C1 segment of cervical spinal cord (tissue), 14 donors: ENCODE measurements at regions not wholly inside any gene's neighbourhood (a gene's known extent, or its start where the extent isn't known, plus 50 kb on each side); places are given as distances from the start of the nearest gene placed in this dataset.

Experiments used
- DNase-seq, 14 donors: peaks; one replicate each; lab custom pipeline; 2025; lab: John Stamatoyannopoulos, UW

DNA sequence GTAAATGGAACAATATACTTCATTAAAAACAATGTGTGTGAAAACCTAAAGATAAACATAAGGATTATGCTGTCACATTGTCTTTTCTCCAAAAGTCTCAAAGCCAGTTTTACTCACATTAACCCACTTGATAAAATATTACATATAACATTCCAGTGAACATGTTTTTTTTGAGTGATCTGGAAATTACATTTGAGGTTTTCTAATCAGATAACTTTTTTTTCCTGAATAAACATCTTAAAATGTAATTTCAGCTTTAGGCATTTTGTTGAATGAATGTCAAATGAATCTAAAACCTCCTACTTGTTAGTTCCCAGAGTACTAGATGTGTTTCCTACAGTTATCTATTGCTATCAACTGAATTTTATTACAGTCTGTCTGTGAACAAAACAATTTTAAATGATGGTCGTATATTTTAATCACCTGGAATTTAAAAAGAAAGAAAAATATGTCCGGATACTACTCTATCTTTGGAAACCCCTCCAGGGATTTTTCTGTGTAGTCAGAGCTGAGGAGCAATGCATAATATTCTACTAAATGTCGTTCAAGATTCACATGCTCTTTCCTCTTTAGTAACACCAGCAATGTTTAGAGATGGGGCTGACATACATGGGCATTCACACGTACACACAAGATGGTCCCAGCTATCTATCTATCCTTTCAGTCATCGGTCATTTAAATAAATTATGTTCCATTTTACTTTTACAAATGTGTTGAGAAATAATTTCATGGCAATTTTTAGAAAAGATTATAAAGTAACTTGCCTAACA lies 283.9 kb downstream of the KLF12 start:
- no peak for DNase-seq

GRCh38 chr13:73849292-73849691 lies 284.9 kb downstream of the KLF12 start:
- DNase-seq: no peak

GRCh38 chr13:73844986-73845385 lies 289.2 kb downstream of the KLF12 start:
- DNase-seq: no peak

- DNase-seq: no peak
These were observed 291.6 kb downstream of the KLF12 start for GRCh38 chr13:73842626-73843025.

- no peak for DNase-seq
These were observed 292.0 kb downstream of the KLF12 start for GRCh38 chr13:73842184-73842583.

GRCh38 chr13:73837147-73837546 lies 297.1 kb downstream of the KLF12 start:
- DNase-seq: no peak

DNA sequence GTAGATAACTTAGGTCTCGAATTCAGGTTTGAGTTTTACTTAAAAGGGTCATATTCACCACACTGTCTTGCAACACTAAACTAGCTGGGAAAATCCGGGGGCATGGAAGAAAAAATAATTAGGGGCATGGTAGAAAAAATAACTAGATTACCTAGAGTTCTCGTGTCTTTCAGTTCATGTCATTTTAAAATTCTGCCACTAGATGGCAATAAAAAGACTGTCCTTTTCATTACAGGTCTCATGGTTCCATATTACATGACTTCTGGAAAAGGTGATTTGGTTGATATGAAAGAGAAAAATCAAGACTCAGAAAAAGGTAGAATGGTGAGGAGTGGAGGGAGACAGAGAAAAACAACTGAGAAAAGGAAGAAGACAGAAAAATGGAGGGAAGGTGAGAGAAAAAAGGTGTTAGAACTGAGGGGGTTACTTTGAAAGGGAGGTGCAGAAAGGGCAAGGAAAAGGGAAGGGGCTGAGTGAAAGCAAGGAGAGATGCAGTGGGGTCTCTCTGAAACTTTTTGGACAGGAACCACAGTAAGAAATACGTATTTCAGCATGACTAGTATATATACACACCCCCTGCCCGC lies 299.0 kb downstream of the KLF12 start:
- peak in 1 of 14 donors; percentile 14 for DNase-seq

GRCh38 chr13:73833325-73834070 lies 300.7 kb downstream of the KLF12 start:
- no peak for DNase-seq

GRCh38 chr13:73832825-73833224 lies 301.4 kb downstream of the KLF12 start:
- DNase-seq: no peak

GRCh38 chr13:73832128-73832588 lies 302.0 kb downstream of the KLF12 start:
- DNase-seq: no peak

DNA sequence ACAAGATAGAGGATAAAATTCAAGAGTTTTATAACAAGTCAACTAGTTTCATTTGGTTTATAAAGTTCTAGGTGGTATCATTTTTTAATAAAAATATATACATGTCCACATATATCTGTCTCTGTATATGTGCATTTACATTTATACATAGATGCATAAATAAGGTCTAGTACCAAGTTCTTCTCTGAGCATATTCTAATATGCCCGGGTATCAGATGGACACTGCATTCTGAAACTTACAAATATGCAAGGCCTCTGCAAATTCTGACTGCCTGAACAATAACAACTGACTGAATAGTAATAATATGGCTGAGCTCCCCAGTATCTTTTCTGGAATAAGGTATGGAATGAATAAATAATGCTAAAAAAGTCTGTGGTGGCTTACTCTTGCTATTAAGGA lies 304.8 kb downstream of the KLF12 start:
- DNase-seq: no peak

DNA sequence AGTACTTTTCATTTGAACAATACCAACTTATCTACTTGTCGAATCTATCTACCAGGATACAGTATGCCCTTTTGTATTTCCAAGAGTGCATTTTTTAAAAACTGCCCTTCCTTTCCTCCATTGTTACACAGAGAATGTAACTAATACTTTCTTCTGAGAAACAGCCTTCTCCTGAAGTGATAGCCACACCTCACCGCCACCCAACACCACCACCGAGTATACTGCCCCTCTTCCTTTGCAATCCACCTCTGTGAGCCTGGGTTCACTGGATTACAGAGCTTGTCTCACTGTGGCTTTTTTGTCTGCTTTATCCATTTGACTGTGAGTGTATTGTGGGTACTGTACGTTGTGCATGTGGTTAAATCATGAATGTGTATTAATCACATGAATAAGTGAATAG lies 305.4 kb downstream of the KLF12 start:
- DNase-seq: no peak

DNA sequence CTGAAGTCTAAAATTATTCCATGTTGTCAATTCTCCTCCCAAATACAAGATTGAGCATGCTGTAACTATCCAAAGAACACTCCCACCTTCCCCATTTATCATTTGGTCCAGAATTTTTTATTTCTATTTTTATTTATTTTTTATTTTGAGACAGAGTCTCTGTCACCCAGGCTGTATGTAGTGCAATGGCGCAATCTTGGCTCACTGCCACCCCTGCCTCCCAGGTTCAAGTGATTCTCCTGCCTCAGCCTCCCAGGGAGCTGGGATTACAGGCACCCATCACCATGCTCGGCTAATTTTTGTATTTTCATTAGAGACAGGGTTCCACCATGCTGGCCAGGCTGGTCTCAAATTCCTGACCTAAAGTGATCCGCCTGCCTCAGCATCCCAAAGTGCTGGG lies 306.8 kb downstream of the KLF12 start:
- DNase-seq: no peak

- DNase-seq: no peak
These were observed 309.1 kb downstream of the KLF12 start for GRCh38 chr13:73825143-73825542.

DNA sequence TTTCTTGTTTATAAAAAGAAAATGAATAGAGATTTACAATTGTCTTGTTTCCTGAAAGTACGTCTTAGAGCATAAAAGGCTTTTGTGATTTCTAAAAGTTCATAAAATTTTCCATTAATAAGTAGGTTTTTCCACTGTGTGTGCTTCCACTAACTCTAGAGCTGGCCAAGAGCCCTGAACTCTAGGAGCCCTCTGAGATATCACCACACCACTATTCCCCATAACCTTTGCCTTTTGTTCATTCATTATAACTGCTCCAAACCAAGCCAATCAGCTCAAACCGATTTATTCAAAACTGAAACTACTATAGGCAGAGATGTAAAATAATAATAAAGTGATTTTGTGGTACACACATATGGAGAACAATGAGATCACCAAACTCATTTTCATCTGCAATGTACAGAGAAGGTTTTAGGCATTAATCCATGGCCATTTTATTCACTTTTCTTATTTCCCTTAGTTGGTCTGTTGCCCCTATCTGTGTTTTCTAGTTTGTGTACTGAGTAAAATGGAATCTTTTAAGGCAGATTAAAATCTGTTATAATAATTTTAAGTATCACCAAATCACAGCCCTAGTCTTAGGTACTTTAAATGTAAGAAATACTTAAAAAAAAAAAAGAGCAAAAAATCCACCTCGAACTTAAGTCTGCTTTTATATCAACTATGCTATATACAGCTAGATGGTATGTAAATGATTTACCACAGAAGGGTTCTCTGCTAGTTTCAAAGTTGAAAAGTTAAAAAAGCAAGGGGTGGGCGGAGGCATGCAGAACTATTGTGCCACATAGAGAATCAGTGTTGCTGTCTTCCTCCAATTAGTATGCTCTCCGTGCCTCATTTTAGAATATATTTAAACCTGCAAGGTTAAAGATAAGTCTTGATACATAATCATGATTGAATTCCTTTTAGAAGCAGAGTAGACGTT lies 311.3 kb downstream of the KLF12 start:
- no peak for DNase-seq

- no peak for DNase-seq
These were observed 313.5 kb downstream of the KLF12 start for GRCh38 chr13:73820688-73821087.

DNA sequence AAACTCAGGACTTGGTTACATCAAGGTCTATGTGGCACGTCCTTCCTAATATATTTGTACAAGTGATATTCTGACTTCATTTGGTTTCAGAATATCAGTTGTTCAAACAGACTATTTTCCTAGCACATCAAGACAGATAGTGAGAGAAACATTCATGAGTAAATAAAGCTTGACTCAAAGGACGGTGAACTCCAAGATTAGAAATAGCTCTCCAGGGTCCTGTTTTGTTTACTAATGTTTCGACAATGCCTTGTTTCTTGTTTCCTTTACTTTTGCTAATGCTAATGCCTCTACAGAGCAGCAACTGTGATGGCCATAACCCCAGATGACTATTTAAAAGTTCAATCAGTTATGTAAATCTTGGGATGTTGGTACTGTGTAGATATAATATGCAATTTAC lies 313.9 kb downstream of the KLF12 start:
- DNase-seq: no peak

DNA sequence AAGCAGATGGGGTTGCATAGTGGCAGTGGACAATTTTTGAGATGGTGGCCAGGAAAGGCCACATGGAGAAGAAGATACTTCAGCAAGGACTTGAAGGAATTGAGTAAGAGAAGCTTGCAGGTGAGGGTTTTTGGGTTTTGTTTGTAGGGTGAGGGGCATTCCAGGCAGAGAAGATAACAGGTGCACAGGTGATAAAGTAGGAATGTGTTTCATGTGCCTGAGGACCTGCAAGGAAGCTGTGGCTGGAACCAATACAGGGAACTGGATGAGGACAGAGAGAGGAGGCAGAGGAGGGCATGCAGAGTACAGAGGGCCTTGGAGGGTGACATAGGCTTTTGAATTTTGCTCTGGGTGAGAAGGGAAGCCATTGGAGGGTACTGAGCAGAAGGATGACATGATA lies 314.5 kb downstream of the KLF12 start:
- no peak for DNase-seq

- DNase-seq: no peak
These were observed 317.5 kb downstream of the KLF12 start for GRCh38 chr13:73816702-73817101.

DNA sequence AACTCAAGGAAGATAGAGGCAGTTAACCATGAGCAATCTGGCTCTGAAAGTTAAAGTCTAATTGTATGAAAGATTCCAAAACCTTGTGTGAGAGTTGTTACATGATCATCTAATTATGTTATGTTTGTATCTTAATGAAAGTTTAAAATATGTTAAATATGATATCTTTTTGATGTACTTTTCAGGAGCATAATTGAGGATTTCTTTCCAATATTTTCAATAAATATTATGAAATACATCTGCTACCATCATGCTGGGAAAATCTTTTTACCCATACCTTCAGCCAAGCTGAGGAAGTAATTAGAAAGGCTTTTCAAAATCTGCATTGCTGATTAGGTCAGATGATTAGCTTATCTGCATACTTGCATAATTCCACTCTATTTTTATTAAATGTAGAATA lies 318.4 kb downstream of the KLF12 start:
- DNase-seq: no peak

DNA sequence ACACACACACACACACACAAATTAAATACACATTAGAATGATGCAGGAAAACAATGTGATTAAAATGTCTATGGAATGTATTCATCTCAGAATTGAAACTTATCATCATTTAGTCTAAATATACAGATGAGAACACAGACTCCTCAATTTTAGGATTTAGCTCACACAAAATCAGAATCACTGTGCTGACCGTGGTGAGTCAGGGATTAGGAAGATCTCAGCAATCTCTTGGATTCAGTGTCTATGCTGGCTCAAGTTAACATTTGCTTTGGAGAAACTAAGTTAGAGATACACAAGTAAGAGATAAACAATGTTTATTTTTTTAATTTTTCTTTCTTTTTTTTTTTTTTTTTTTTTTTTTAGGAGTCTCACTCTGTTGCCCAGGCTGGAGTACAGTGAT lies 323.6 kb downstream of the KLF12 start:
- no peak for DNase-seq

GRCh38 chr13:73809561-73809960 lies 324.6 kb downstream of the KLF12 start:
- no peak for DNase-seq
